ENCODE measurements at regions not wholly inside any gene's neighbourhood (a gene's known extent, or its start where the extent isn't known, plus 50 kb on each side); places are given as distances from the start of the nearest gene placed in this dataset.
"Not testable (repeated sequence)": the region's sequence is repeated elsewhere in the genome, so short reads cannot be mapped to it uniquely, and the experiment has no call there.

DNA sequence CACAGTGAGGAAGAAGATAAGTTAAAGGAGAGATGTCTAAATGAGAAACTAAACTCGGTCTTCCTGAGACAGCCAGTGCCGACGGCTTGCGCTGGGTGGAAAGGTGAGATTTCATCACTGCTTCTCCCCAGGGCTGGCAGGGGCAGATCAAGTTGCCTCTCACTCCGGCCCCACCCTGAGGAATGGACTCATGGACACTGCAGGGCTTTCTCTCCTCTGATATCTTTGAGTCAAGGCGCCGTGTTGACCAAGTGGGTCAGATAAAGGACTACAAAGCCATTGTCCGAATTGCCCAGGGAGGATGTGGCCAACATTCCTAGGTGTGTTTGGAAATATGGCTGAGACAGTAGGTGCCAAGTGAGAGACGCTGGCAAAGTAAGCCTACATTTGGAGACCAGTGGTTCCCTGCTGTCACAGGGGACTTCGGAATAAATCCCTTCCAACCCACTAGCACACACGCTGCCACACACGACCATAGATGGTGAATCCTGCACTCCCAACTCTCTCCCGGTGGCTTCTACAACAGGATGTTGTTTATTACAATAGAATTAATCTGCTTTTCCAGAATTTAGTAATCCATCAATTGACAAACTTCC is 156.5 kb upstream of the TSC22D1 start:
- no peaks in the 10 kb centered on the region for H3K36me3 Mint-ChIP-seq (ENCODE audit: low read depth)

DNA sequence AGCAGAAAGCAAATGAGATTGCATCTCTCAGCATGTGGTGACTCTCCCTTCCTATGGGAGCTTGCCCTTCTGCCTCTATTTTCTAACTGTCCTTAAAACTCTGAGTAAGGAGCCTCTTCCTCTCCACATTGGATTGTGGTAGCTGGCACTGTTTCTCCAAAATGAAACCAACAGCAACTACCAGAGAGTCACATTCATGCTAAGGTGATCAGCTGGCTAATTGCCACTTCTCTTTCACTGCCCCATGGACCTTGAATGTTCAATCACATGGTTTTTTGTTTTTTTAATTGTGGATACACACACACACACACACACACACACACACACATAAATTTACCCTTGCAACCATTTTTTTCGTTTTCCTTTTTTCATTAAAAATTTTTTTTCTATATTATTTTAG is 154.7 kb upstream of the TSC22D1 start:
- no peak overlapping the region for H3K4me3 Mint-ChIP-seq
- no peaks in the 10 kb centered on the region for H3K4me1 Mint-ChIP-seq
- H3K36me3 Mint-ChIP-seq (ENCODE audit: low read depth): no peaks in the 10 kb centered on the region
- DNase-seq: no peak
- peaks cover 10% of the 10 kb centered on the region for H3K27me3 Mint-ChIP-seq
- H3K27ac Mint-ChIP-seq: no peak overlapping the region
- H3K9me3 Mint-ChIP-seq: no peaks in the 10 kb centered on the region
- intact Hi-C loops (cut with micrococcal nuclease): no loop called here

More for the DNA sequence above, 156.5 kb upstream of the TSC22D1 start:
- no peak for DNase-seq
- intact Hi-C loops (cut with micrococcal nuclease): no loop called here
- Mint-ChIP-seq H3K27ac (no peak overlapping the region), H3K27me3 (peaks cover 6% of the 10 kb centered on the region), H3K4me1 (no peaks in the 10 kb centered on the region), H3K9me3 (no peaks in the 10 kb centered on the region), H3K4me3 (no peak overlapping the region)

DNA sequence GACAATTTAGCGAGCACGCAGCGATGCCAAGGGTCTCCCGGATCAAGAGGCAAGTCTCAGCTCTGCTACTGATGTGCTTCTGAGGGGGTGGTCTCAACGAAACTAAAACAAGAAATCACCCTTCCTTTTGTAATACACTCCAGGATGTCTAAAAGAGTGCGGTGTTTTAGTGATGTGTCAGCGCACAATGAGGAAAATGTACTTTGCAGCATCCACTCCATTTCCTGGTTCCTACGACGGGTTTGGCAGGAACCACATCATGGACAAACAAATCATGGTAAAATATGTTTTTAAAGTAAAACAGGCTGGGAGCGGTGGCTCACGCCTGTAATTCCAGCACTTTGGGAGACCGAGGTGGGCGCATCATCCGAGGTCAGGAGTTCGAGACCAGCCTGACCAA is 154.0 kb upstream of the TSC22D1 start:
- Mint-ChIP-seq H3K9me3 (no peaks in the 10 kb centered on the region), H3K36me3 (ENCODE audit: low read depth) (no peaks in the 10 kb centered on the region), H3K27ac (no peak overlapping the region), H3K4me1 (no peaks in the 10 kb centered on the region), H3K27me3 (peaks cover 10% of the 10 kb centered on the region), H3K4me3 (no peak overlapping the region)
- no peak for DNase-seq
- intact Hi-C loops (cut with micrococcal nuclease): no loop called here

- intact Hi-C loops (cut with micrococcal nuclease); H3K4me3 Mint-ChIP-seq; H3K4me1 Mint-ChIP-seq; H3K27me3 Mint-ChIP-seq; H3K9me3 Mint-ChIP-seq; H3K36me3 Mint-ChIP-seq (ENCODE audit: low read depth); DNase-seq; H3K27ac Mint-ChIP-seq: not testable (repeated sequence)
Measured at GRCh38 chr13:44727591-44727990, 151.5 kb upstream of the TSC22D1 start.

GRCh38 chr13:44726778-44727177 is 150.6 kb upstream of the TSC22D1 start:
- no peaks in the 10 kb centered on the region for H3K4me1 Mint-ChIP-seq
- no peak for DNase-seq
- H3K9me3 Mint-ChIP-seq: no peaks in the 10 kb centered on the region
- no peaks in the 10 kb centered on the region for H3K36me3 Mint-ChIP-seq (ENCODE audit: low read depth)
- H3K27me3 Mint-ChIP-seq: peaks cover 8% of the 10 kb centered on the region
- H3K27ac Mint-ChIP-seq: no peak overlapping the region
- intact Hi-C loops (cut with micrococcal nuclease): no loop called here
- H3K4me3 Mint-ChIP-seq: no peak overlapping the region

- Mint-ChIP-seq H3K27me3 (peaks cover 10% of the 10 kb centered on the region), H3K4me3 (no peak overlapping the region), H3K9me3 (no peaks in the 10 kb centered on the region), H3K36me3 (ENCODE audit: low read depth) (no peaks in the 10 kb centered on the region), H3K4me1 (no peaks in the 10 kb centered on the region), H3K27ac (no peak overlapping the region)
- intact Hi-C loops (cut with micrococcal nuclease): no loop called here
- DNase-seq: no peak
Measured at GRCh38 chr13:44726214-44726613, 150.1 kb upstream of the TSC22D1 start.

GRCh38 chr13:44719857-44720671 is 143.9 kb upstream of the TSC22D1 start:
- intact Hi-C loops (cut with micrococcal nuclease): no loop called here
- Mint-ChIP-seq H3K27ac (no peak overlapping the region), H3K9me3 (no peaks in the 10 kb centered on the region), H3K4me1 (no peaks in the 10 kb centered on the region), H3K27me3 (peaks cover 9% of the 10 kb centered on the region), H3K36me3 (ENCODE audit: low read depth) (no peaks in the 10 kb centered on the region), H3K4me3 (no peak overlapping the region)
- no peak for DNase-seq

GRCh38 chr13:44718467-44718866 is 142.3 kb upstream of the TSC22D1 start:
- H3K36me3 Mint-ChIP-seq (ENCODE audit: low read depth): no peaks in the 10 kb centered on the region
- DNase-seq: no peak
- intact Hi-C loops (cut with micrococcal nuclease): no loop called here
- H3K9me3 Mint-ChIP-seq: no peaks in the 10 kb centered on the region
- H3K27ac Mint-ChIP-seq: no peak overlapping the region
- H3K4me3 Mint-ChIP-seq: no peak overlapping the region
- no peaks in the 10 kb centered on the region for H3K4me1 Mint-ChIP-seq
- peaks cover 6% of the 10 kb centered on the region for H3K27me3 Mint-ChIP-seq

GRCh38 chr13:44715287-44716230 is 139.4 kb upstream of the TSC22D1 start:
- intact Hi-C loops (cut with micrococcal nuclease): no loop called here
- H3K9me3 Mint-ChIP-seq: no peaks in the 10 kb centered on the region
- no peak overlapping the region for H3K4me3 Mint-ChIP-seq
- H3K27me3 Mint-ChIP-seq: peaks cover 6% of the 10 kb centered on the region
- peaks cover 7% of the 10 kb centered on the region for H3K4me1 Mint-ChIP-seq
- no peaks in the 10 kb centered on the region for H3K36me3 Mint-ChIP-seq (ENCODE audit: low read depth)
- H3K27ac Mint-ChIP-seq: no peak overlapping the region
- no peak for DNase-seq

DNA sequence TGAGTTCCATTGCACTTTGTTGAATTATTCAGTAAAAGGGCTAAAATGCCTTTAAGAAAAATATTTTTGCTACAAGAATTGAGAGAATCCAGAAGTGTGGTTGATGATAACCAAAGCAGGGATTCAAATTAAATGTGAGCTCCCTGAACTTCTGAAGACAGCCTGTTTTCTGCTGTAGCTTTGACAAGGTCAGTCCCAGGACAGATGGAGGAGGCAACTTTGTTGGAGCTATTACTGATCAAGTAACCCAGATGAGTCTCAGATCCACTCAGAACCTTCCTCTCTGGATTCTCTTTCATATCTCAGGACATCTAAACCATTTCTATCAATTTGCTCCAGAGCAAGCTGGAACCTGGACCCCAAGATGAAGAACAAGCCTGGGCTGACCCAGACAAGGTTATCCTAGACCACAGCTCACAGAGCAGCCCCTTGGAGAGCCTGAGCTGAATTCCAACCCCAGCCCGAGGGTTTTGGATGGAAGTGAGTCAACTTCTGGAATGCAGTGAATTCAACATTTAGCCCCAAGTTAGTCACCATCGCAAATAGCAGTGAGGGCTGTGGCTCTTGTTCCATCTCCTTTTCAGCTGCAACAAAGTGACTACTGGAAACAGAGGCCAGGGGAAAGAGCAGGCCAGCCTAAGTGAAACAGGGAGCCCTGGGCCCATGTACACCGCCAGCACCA is 137.8 kb upstream of the TSC22D1 start:
- Mint-ChIP-seq H3K27ac (no peak overlapping the region), H3K9me3 (no peaks in the 10 kb centered on the region), H3K36me3 (ENCODE audit: low read depth) (no peaks in the 10 kb centered on the region), H3K4me1 (peaks cover 11% of the 10 kb centered on the region), H3K4me3 (no peak overlapping the region), H3K27me3 (peaks cover 9% of the 10 kb centered on the region)
- intact Hi-C loops (cut with micrococcal nuclease): no loop called here
- no peak for DNase-seq

DNA sequence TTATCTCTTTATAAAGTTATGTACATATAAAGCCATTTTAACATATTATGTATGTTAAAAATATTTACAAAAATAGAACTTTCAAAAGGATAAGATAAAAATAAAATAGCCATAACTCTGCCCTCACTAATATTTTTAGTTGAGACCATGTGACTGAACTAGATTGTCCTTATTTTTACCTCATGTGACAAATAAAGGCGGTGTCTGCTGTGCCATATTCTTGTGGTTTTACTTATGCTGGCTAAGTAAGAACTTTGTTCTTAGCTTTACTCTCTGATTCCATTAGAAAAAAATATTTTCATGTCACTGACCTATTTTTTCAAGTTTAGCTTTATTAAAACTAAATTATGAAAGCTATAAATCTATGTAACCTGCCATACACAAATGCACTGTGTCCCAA is 135.6 kb upstream of the TSC22D1 start:
- Mint-ChIP-seq H3K27me3 (peaks cover 22% of the 10 kb centered on the region), H3K27ac (no peak overlapping the region), H3K4me1 (peaks cover 14% of the 10 kb centered on the region), H3K9me3 (no peaks in the 10 kb centered on the region), H3K4me3 (no peak overlapping the region), H3K36me3 (ENCODE audit: low read depth) (no peaks in the 10 kb centered on the region)
- DNase-seq: no peak
- intact Hi-C loops (cut with micrococcal nuclease): loop anchor here (2.0 kb wide), 2 partner anchors 45 to 137 kb away; no protein-coding TSS in a partner anchor

DNA sequence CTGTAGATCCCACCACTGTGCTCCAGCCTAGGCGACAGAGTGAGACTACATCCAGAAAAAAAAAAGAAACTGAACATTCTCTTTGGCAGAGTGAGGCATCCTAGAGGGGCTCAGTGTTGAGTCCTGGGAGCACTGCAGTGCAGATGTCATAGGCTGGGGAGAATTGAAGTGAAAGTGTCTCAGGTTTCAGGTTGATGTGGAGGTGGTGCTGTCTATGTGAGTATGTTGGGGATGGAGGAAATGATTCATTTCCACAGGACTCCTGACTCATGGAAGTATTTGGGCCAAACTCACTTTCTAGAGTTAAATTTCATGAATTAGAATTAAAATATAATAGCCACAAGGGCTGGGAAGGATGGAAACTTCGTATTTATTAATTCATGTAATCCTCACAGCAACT is 134.4 kb upstream of the TSC22D1 start:
- Mint-ChIP-seq H3K4me3 (no peak overlapping the region), H3K9me3 (no peaks in the 10 kb centered on the region), H3K36me3 (ENCODE audit: low read depth) (no peaks in the 10 kb centered on the region), H3K27me3 (peaks cover 18% of the 10 kb centered on the region), H3K27ac (no peak overlapping the region), H3K4me1 (peaks cover 14% of the 10 kb centered on the region)
- intact Hi-C loops (cut with micrococcal nuclease): loop anchor here (1.0 to 2.0 kb wide), 5 partner anchors 46 to 136 kb away; no protein-coding TSS in a partner anchor
- DNase-seq: no peak

GRCh38 chr13:44704811-44705210 is 128.7 kb upstream of the TSC22D1 start:
- H3K4me1 Mint-ChIP-seq; H3K9me3 Mint-ChIP-seq; H3K27ac Mint-ChIP-seq; H3K36me3 Mint-ChIP-seq (ENCODE audit: low read depth); H3K4me3 Mint-ChIP-seq; intact Hi-C loops (cut with micrococcal nuclease); DNase-seq: not testable (repeated sequence)
- peaks cover 31% of the 10 kb centered on the region for H3K27me3 Mint-ChIP-seq

Data from activated CD4-positive, alpha-beta T cell treated with anti-CD3 and anti-CD28 coated beads, Interleukin-2, amount 10 ng/mL, durations not matched to agents 24 days and 14 days (primary cell).